Stimulated activated CD4-positive, alpha-beta T cell treated with anti-CD3 and anti-CD28 coated beads, Interleukin-15, amount 100 ng/mL, for 1 hour (primary cell): ENCODE measurements at regions not wholly inside any gene's neighbourhood (a gene's known extent, or its start where the extent isn't known, plus 50 kb on each side); places are given as distances from the start of the nearest gene placed in this dataset.
"Not testable (repeated sequence)": the region's sequence is repeated elsewhere in the genome, so short reads cannot be mapped to it uniquely, and the experiment has no call there.

Experiments
- DNase-seq, 2 donors: peaks; one replicate each; pipeline ENCODE4 v3.0.0-alpha.2; 2020; ENCODE audit warnings: low read depth in 1 of 2, low spot score in 1 of 2

GRCh38 chr1:229121845-229122436, 149.0 kb upstream of the RAB4A start:
- no peak for DNase-seq

- DNase-seq, result no peak
Observed at GRCh38 chr1:229122606-229123005, 148.3 kb upstream of the RAB4A start.

GRCh38 chr1:229124116-229124515, 146.8 kb upstream of the RAB4A start:
- DNase-seq, result no peak

- DNase-seq, result no peak
Observed at GRCh38 chr1:229124520-229125124, 146.3 kb upstream of the RAB4A start.

GRCh38 chr1:229127301-229127700, 143.6 kb upstream of the RAB4A start:
- no peak for DNase-seq

- DNase-seq, result no peak
Observed at GRCh38 chr1:229128066-229128608, 142.8 kb upstream of the RAB4A start.

GRCh38 chr1:229129301-229130027, 141.4 kb upstream of the RAB4A start:
- peak in 1 of 2 donors; percentile 5 for DNase-seq

- DNase-seq, result no peak
Observed at GRCh38 chr1:229130028-229130668, 140.8 kb upstream of the RAB4A start.

GRCh38 chr1:229131243-229132105, 139.4 kb upstream of the RAB4A start:
- no peak for DNase-seq

GRCh38 chr1:229132106-229132443, 138.8 kb upstream of the RAB4A start:
- no peak for DNase-seq

GRCh38 chr1:229132706-229133105, 138.2 kb upstream of the RAB4A start:
- DNase-seq, result no peak

- no peak for DNase-seq
Observed at GRCh38 chr1:229133151-229133550, 137.8 kb upstream of the RAB4A start.

- DNase-seq, result no peak
Observed at GRCh38 chr1:229133811-229134210, 137.1 kb upstream of the RAB4A start.

- not testable (repeated sequence) for DNase-seq
Observed at GRCh38 chr1:229134381-229135217, 136.3 kb upstream of the RAB4A start.

GRCh38 chr1:229135773-229136172, 135.1 kb upstream of the RAB4A start:
- no peak for DNase-seq

GRCh38 chr1:229136822-229137221, 134.1 kb upstream of the RAB4A start:
- no peak for DNase-seq

- DNase-seq, result no peak
Observed at GRCh38 chr1:229137271-229137670, 133.6 kb upstream of the RAB4A start.

GRCh38 chr1:229138058-229138457, 132.9 kb upstream of the RAB4A start:
- no peak for DNase-seq

GRCh38 chr1:229139331-229140118, 131.4 kb upstream of the RAB4A start:
- no peak for DNase-seq
